HL-60 (cell line): ENCODE measurements at regions not wholly inside any gene's neighbourhood (a gene's known extent, or its start where the extent isn't known, plus 50 kb on each side); places are given as distances from the start of the nearest gene placed in this dataset.
"Not testable (repeated sequence)": the region's sequence is repeated elsewhere in the genome, so short reads cannot be mapped to it uniquely, and the experiment has no call there.

Experiments used
- DNase-seq, 2 experiments: peaks; one replicate each; pipeline ENCODE4 v3.0.0-alpha.2; 2010 to 2020; ENCODE audit warnings: low read depth in 1 of 2, low spot score in 1 of 2
- H3K27ac ChIP-seq: fragments of 250-450 bp; sonication (Bioruptor Pico); replicated peaks from 2 replicates; pipeline ENCODE4 v1.5.1; 2020; ENCODE audit warnings: mild to moderate bottlenecking, moderate library complexity
- H3K27me3 ChIP-seq: fragments of 250-450 bp; sonication (Bioruptor Pico); 2 replicates; pipeline ENCODE4 v1.5.1; 2021; ENCODE audit warnings: mild to moderate bottlenecking, moderate library complexity; ENCODE audit not compliant: insufficient read depth, poor library complexity, severe bottlenecking
- H3K4me3 ChIP-seq: replicated peaks from 2 replicates; pipeline ENCODE4 v1.5.1; 2011; ENCODE audit warnings: mild to moderate bottlenecking, control low read depth, low read length; ENCODE audit not compliant: insufficient read depth
- GABPA ChIP-seq: IDR thresholded peaks from 2 replicates; pipeline ENCODE4 v1.6.1; 2012; ENCODE audit warnings: low read depth
- POLR2AphosphoS5 ChIP-seq: IDR thresholded peaks from 2 replicates; pipeline ENCODE4 v1.6.1; 2012; ENCODE audit warnings: low read depth
- SPI1 ChIP-seq: IDR thresholded peaks from 2 replicates; pipeline ENCODE4 v1.6.1; 2012; ENCODE audit warnings: low read depth, mild to moderate bottlenecking, borderline replicate concordance
- TF ChIP-seq, protein P1 (sequence below): IDR thresholded peaks from 2 replicates; pipeline ENCODE4 v1.6.1; 2012; ENCODE audit warnings: low read depth; ENCODE audit not compliant: insufficient replicate concordance
- TF ChIP-seq, protein P2 (sequence below): IDR thresholded peaks from one replicate; pipeline ENCODE4 v1.5.1; 2011; ENCODE audit warnings: low read length, control low read depth, inconsistent platforms; ENCODE audit not compliant: insufficient read depth

DNA sequence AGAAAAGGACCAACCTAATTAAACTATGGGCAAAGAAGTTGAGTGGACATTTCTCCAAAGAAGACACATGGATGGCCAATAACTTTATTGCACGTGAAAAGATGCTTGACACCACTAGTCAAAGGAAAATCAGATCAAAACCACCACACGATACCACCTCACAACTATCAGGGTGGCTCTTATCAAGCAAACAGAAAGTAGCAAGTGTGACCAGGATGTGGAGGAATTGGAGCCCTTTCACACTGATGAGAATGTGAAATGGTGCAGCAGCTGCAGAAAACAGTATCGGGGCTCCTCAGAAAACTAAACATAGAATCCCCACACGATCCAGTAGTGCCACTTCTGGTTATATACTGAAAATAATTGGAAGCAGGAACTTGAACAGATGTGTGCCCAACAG, 72.2 kb upstream of the ALKAL2 start:
- no peaks in the 10 kb centered on the region for H3K27me3 ChIP-seq
- DNase-seq = no peak
- H3K4me3 ChIP-seq = no peak overlapping the region
- TF ChIP-seq SPI1 = no peak
- TF ChIP-seq GABPA = no peak
- TF ChIP-seq, protein P1, sequence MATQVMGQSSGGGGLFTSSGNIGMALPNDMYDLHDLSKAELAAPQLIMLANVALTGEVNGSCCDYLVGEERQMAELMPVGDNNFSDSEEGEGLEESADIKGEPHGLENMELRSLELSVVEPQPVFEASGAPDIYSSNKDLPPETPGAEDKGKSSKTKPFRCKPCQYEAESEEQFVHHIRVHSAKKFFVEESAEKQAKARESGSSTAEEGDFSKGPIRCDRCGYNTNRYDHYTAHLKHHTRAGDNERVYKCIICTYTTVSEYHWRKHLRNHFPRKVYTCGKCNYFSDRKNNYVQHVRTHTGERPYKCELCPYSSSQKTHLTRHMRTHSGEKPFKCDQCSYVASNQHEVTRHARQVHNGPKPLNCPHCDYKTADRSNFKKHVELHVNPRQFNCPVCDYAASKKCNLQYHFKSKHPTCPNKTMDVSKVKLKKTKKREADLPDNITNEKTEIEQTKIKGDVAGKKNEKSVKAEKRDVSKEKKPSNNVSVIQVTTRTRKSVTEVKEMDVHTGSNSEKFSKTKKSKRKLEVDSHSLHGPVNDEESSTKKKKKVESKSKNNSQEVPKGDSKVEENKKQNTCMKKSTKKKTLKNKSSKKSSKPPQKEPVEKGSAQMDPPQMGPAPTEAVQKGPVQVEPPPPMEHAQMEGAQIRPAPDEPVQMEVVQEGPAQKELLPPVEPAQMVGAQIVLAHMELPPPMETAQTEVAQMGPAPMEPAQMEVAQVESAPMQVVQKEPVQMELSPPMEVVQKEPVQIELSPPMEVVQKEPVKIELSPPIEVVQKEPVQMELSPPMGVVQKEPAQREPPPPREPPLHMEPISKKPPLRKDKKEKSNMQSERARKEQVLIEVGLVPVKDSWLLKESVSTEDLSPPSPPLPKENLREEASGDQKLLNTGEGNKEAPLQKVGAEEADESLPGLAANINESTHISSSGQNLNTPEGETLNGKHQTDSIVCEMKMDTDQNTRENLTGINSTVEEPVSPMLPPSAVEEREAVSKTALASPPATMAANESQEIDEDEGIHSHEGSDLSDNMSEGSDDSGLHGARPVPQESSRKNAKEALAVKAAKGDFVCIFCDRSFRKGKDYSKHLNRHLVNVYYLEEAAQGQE = no peak
- TF ChIP-seq, protein P2, sequence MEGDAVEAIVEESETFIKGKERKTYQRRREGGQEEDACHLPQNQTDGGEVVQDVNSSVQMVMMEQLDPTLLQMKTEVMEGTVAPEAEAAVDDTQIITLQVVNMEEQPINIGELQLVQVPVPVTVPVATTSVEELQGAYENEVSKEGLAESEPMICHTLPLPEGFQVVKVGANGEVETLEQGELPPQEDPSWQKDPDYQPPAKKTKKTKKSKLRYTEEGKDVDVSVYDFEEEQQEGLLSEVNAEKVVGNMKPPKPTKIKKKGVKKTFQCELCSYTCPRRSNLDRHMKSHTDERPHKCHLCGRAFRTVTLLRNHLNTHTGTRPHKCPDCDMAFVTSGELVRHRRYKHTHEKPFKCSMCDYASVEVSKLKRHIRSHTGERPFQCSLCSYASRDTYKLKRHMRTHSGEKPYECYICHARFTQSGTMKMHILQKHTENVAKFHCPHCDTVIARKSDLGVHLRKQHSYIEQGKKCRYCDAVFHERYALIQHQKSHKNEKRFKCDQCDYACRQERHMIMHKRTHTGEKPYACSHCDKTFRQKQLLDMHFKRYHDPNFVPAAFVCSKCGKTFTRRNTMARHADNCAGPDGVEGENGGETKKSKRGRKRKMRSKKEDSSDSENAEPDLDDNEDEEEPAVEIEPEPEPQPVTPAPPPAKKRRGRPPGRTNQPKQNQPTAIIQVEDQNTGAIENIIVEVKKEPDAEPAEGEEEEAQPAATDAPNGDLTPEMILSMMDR = no peak
- no peak for TF ChIP-seq POLR2AphosphoS5
- H3K27ac ChIP-seq = no peak overlapping the region

DNA sequence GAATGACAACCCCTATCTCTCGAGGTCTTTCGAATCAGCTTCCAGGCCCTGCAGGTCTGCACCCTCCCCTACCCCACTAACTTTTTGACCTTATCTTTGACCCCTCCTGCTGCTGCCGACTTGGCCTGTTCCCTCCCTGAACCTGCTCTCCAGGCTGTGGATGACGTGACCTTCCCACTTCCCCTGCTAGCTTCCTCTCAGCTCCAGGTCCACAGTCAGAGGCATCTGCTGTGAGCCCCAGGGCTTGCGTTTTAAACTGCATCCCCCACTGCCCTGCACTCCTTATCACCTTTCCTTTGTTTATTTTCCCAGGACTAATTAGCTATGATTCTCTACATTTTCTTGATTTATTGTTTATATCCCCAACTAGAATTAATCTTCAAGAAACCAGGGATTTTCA, 71.2 kb upstream of the ALKAL2 start:
- DNase-seq = no peak
- no peak overlapping the region for H3K27ac ChIP-seq
- H3K4me3 ChIP-seq = no peak overlapping the region
- no peaks in the 10 kb centered on the region for H3K27me3 ChIP-seq
- TF ChIP-seq GABPA (no peak), SPI1 (no peak), POLR2AphosphoS5 (no peak)
- TF ChIP-seq, protein P2 = no peak
- TF ChIP-seq, protein P1 = no peak

DNA sequence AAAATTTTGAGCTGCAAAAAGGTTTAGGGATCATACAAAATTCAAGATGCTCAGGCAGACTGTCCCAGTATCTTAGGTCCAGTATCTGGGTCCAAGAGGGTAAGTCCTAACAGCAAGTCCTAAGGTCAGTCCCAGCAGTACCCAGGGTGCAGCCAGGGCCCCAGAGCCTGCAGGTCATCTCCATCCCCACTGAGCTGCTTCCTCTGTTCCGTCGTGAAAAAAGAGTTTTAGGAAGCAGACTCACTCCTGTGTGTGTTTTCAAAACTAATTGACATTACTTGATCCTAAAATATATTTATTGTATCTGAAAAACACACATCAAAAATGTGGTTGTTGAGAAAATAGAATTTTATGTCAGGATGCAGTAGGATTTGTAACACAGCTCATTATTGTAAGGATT, 69.9 kb upstream of the ALKAL2 start:
- DNase-seq = no peak
- Histone ChIP-seq H3K27ac (no peak overlapping the region), H3K4me3 (no peak overlapping the region), H3K27me3 (no peaks in the 10 kb centered on the region)
- TF ChIP-seq, protein P1 = no peak
- TF ChIP-seq, protein P2 = no peak
- TF ChIP-seq SPI1 = no peak
- TF ChIP-seq POLR2AphosphoS5 = no peak
- no peak for TF ChIP-seq GABPA

DNA sequence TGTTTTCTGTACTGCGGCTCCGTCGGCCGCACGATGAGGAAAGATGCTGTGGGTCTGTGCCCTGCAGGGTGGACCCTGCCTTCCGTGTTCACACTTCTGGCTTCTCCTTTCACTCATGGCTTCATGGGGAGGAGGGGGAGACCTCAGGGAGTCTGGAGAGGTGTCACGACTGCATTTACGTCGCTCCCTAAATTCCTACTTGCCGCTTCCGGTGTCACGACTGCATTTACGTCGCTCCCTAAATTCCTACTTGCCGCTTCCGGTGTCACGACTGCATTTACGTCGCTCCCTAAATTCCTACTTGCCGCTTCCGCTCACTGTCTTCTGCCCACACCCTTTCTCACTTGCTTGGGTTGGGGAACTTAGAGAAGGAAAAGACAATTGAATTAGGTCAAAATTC, 68.4 kb upstream of the ALKAL2 start:
- not testable (repeated sequence) for H3K4me3 ChIP-seq, H3K27ac ChIP-seq, DNase-seq, H3K27me3 ChIP-seq
